ENCODE measurements at regions not wholly inside any gene's neighbourhood (a gene's known extent, or its start where the extent isn't known, plus 50 kb on each side); places are given as distances from the start of the nearest gene placed in this dataset.

DNA sequence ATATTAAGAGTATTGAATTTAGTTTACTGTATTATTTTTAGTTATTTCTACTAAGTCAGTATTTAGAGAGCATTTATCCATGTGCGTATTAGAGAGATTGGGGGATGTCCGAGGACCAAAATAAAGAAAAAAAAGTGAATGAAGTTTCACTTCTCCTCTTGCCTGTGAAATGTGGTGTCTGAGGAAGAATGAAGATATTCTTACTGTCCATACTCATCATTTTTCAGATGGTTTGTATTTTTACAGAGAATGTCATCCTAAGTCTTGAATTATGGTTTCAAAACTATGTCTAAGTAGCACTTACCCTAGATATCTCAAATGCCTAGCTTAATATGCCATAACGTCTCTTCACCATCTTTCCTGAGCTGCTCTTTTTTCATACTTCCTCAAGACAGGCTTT is 854.3 kb downstream of the C4orf33 start:
- WGBS, 2 donors: 73 to 77% methylated on average over 3 of the region's 3 CpGs
- intact Hi-C loops (cut with DNase I): no loop called here
- Histone ChIP-seq H3K9me3 (no peaks in the 10 kb centered on the region), H3K4me1 (no peaks in the 10 kb centered on the region), H3K4me3 (no peak overlapping the region), H3K27me3 (no peaks in the 10 kb centered on the region), H3K36me3 (no peaks in the 10 kb centered on the region), H3K27ac (no peak overlapping the region)
- TF ChIP-seq, protein P1, sequence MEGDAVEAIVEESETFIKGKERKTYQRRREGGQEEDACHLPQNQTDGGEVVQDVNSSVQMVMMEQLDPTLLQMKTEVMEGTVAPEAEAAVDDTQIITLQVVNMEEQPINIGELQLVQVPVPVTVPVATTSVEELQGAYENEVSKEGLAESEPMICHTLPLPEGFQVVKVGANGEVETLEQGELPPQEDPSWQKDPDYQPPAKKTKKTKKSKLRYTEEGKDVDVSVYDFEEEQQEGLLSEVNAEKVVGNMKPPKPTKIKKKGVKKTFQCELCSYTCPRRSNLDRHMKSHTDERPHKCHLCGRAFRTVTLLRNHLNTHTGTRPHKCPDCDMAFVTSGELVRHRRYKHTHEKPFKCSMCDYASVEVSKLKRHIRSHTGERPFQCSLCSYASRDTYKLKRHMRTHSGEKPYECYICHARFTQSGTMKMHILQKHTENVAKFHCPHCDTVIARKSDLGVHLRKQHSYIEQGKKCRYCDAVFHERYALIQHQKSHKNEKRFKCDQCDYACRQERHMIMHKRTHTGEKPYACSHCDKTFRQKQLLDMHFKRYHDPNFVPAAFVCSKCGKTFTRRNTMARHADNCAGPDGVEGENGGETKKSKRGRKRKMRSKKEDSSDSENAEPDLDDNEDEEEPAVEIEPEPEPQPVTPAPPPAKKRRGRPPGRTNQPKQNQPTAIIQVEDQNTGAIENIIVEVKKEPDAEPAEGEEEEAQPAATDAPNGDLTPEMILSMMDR (IDR thresholded peaks at IDR 0.05): no peak
- TF ChIP-seq POLR2A (IDR thresholded peaks at IDR 0.05): no peak
- DNase-seq: no peak

DNA sequence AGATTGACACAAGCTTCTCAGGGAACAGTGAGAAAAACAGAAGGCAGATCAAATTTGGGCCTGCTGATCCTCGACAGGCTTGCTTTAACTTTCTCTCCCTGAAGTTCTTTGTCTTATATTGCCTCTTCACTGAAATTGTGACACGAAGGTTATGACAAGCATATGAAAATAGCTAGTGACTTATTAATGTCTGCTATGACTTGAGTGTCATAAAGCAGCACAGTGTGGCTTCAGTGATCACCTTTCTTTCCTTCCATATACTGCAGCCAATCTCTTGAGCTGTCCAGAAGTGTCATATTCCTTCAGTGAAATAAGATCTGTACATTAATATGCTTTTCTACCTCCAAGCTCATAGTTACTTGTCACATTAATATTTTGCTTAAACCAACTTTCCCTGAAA is 870.2 kb downstream of the C4orf33 start:
- Histone ChIP-seq H3K4me3 (no peak overlapping the region), H3K27me3 (no peaks in the 10 kb centered on the region), H3K36me3 (no peaks in the 10 kb centered on the region), H3K4me1 (no peaks in the 10 kb centered on the region), H3K9me3 (no peaks in the 10 kb centered on the region), H3K27ac (no peak overlapping the region)
- no peak for DNase-seq
- TF ChIP-seq, protein P1 (IDR thresholded peaks at IDR 0.05): no peak
- no peak for TF ChIP-seq POLR2A (IDR thresholded peaks at IDR 0.05)
- WGBS, 2 donors: 52 to 58% methylated on average over 2 of the region's 2 CpGs
- intact Hi-C loops (cut with DNase I): no loop called here

DNA sequence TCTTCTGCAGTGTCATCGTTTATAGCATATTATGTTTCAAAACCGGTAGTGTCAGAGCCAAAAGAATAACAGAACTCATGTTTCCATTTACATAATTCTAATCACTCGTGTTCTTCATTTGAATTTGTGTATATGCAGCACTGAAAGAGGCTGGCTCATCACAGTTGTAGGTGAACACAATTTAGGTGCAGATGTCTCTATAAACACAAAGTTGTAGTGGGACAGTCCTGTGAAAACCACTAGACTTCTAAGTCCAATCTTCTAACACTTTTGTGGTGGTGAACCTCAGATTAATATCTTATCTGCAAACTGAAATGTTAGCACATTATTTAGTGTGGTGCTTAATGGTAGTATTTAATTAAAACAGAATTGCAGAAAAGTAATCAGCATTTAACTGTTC is 872.4 kb downstream of the C4orf33 start:
- TF ChIP-seq, protein P1 (IDR thresholded peaks at IDR 0.05): no peak
- no peak for TF ChIP-seq POLR2A (IDR thresholded peaks at IDR 0.05)
- WGBS, 2 donors: 65 to 78% methylated on average over 3 of the region's 3 CpGs
- H3K36me3 ChIP-seq: no peaks in the 10 kb centered on the region
- no peaks in the 10 kb centered on the region for H3K9me3 ChIP-seq
- H3K27ac ChIP-seq: no peak overlapping the region
- intact Hi-C loops (cut with DNase I): no loop called here
- no peak for DNase-seq
- H3K27me3 ChIP-seq: no peaks in the 10 kb centered on the region
- H3K4me1 ChIP-seq: no peaks in the 10 kb centered on the region
- no peak overlapping the region for H3K4me3 ChIP-seq

DNA sequence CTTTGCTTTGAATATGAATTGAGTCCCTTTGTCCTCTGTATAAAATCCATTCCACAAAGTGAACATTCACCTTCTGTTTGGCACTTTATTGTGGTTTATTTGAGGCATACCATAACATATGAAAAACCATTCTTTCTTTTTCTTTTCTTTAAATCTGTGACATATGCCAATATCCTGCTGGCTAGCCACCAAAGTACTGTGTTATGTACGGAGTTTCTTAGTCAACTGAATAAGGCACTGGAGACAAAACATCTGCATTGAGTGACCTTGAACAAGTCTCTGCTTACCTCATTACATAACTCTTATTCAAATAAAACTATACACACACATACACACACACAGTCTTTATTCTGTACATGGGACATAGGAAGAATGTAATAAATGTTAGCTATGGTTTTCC is 872.8 kb downstream of the C4orf33 start:
- DNase-seq: no peak
- intact Hi-C loops (cut with DNase I): no loop called here
- Histone ChIP-seq H3K4me3 (no peak overlapping the region), H3K27ac (no peak overlapping the region), H3K27me3 (no peaks in the 10 kb centered on the region), H3K9me3 (no peaks in the 10 kb centered on the region), H3K36me3 (no peaks in the 10 kb centered on the region), H3K4me1 (no peaks in the 10 kb centered on the region)
- TF ChIP-seq POLR2A (IDR thresholded peaks at IDR 0.05): no peak
- TF ChIP-seq, protein P1 (IDR thresholded peaks at IDR 0.05): no peak
- WGBS, 2 donors: 30 to 45% methylated on average over 1 of the region's 1 CpG

DNA sequence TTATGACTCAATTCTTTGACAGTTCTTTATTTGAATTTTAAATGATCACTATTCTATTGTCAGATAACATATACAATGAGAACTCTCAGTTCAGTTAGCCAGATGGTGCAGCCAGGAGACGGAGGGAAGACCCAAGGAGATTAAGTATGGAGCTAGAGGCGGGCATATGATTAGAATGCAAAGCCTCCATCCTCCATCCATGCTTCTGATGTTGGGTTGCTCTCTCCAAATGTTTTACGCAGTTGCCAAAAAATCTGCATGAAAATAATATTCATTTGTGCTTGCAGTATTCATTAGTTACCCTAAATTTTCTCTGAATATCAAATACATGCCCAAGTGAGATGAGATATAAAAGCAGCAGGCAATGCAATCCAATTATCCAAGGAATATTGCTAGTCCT is 874.8 kb downstream of the C4orf33 start:
- H3K36me3 ChIP-seq: no peaks in the 10 kb centered on the region
- H3K4me1 ChIP-seq: no peaks in the 10 kb centered on the region
- 34 to 58% methylated on average over 3 of the region's 3 CpGs for WGBS, 2 donors
- TF ChIP-seq, protein P1 (IDR thresholded peaks at IDR 0.05): no peak
- TF ChIP-seq POLR2A (IDR thresholded peaks at IDR 0.05): no peak
- H3K27me3 ChIP-seq: no peaks in the 10 kb centered on the region
- H3K9me3 ChIP-seq: no peaks in the 10 kb centered on the region
- H3K27ac ChIP-seq: no peak overlapping the region
- DNase-seq: no peak
- intact Hi-C loops (cut with DNase I): no loop called here
- no peak overlapping the region for H3K4me3 ChIP-seq
